HL-60 (cell line): ENCODE measurements at regions not wholly inside any gene's neighbourhood (a gene's known extent, or its start where the extent isn't known, plus 50 kb on each side); places are given as distances from the start of the nearest gene placed in this dataset.

Experiments used
- CTCF ChIP-seq: IDR thresholded peaks from one replicate; pipeline ENCODE4 v1.5.1; 2011; ENCODE audit warnings: low read length, control low read depth, inconsistent platforms; ENCODE audit not compliant: insufficient read depth
- POLR2AphosphoS5 ChIP-seq: IDR thresholded peaks from 2 replicates; pipeline ENCODE4 v1.6.1; 2012; ENCODE audit warnings: low read depth
- REST ChIP-seq: IDR thresholded peaks from 2 replicates; pipeline ENCODE4 v1.6.1; 2012; ENCODE audit warnings: low read depth; ENCODE audit not compliant: insufficient replicate concordance

GRCh38 chrX:110983024-110983423 lies 113.0 kb upstream of the PAK3 start:
- no peak for TF ChIP-seq CTCF
- no peak for TF ChIP-seq POLR2AphosphoS5
- no peak for TF ChIP-seq REST
